ENCODE measurements at regions not wholly inside any gene's neighbourhood (a gene's known extent, or its start where the extent isn't known, plus 50 kb on each side); places are given as distances from the start of the nearest gene placed in this dataset.
A peak's percentile ranks its signal among the peaks of the same experiment; 100 is the strongest.

DNA sequence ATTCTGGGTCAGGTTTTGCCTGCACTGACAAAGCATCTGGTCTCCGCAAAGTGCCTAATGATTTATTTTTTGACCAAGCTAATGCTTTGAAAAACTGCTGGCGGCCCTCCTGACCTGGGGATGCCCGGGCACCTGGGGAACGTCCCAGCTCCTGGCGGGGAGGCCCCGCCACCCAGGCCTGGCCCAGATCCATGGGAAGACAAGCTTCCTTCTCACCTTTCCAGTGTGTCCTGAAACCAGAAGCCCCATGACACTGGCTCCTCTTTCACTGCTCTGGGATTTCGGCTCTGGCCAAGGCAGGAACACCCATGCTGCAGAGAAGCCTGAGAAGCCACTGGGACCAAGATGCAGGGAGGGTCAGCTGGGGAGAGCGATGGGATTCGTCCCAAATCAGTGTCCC lies 144.1 kb downstream of the SEC61B start:
- no peak for DNase-seq

GRCh38 chr9:99366621-99367020 lies 144.5 kb downstream of the SEC61B start:
- DNase-seq, result no peak

DNA sequence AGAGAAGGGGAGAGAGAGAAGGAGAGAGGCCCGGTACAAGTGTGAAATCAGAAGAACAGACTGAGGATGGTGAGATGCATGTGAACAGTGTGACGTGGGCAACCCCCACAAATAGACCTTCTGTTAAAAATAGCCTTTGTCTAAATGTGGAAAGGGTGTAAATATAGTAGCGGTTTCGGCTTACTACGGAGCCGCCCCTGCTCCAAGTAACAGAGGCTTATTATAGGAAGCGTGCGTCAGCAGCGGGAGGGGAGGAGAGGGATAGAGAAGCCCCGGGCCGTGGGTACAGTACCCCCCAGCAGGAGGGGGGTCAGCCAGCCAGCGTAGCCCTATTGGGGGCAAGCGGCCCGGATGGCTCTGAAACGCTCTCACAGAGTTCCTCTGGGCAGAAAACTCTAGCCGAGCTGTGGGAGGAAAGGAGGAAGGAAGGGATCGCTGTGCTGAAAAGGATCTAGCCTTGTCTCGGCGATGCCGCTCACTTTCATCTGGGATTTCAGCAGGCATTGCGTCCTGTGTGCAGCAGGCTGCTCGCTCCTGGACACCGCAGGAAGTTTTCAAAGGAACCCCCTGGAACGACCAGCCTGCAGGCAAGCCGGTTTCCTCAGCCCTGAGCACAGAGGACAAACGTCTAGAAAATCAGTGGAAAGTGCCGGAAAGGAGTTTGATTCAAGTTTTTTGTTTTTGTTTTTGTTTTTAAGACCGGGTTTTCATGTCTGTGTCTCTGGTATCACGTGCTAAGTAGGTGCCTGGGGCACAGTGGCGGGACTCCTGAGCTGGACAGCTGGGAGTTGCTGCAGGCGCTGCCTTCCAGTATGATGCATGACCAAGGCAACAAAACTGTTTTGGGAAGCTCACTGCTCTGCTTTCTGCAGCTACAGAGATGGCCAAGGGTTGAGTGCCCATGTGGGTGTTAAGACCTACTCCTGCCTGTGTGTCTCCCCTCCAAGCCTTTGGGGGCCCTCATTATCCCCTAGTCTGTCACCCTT lies 146.6 kb downstream of the SEC61B start:
- peak; percentile 13 for DNase-seq

- DNase-seq, result no peak
Observed at GRCh38 chr9:99369327-99369722, 147.2 kb downstream of the SEC61B start.

DNA sequence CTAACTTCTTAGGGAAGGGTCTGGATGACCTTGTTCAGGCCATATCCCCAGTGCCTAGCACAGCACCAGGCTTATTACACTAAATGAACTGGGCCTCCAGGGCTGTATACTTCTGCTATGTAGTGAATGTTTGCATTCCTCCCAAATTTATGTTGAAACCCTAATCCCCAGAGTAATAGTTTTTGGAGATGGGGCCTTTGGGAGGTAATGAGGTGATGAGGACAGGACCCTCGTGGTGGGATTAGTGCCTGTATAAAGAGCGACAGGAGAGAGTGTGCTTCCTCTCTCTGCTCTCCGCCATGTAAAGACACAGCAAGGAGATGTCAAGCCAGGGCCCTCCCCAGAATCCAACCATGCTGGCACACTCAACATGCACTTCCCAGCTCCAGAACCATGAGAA lies 148.3 kb downstream of the SEC61B start:
- DNase-seq, result no peak

- no peak for DNase-seq
Observed at GRCh38 chr9:99371376-99371775, 149.3 kb downstream of the SEC61B start.

- DNase-seq, result no peak
Observed at GRCh38 chr9:99373912-99374311, 151.8 kb downstream of the SEC61B start.

- DNase-seq, result no peak
Observed at GRCh38 chr9:99374793-99375192, 152.7 kb downstream of the SEC61B start.

GRCh38 chr9:99375481-99375880 lies 153.4 kb downstream of the SEC61B start:
- no peak for DNase-seq

DNA sequence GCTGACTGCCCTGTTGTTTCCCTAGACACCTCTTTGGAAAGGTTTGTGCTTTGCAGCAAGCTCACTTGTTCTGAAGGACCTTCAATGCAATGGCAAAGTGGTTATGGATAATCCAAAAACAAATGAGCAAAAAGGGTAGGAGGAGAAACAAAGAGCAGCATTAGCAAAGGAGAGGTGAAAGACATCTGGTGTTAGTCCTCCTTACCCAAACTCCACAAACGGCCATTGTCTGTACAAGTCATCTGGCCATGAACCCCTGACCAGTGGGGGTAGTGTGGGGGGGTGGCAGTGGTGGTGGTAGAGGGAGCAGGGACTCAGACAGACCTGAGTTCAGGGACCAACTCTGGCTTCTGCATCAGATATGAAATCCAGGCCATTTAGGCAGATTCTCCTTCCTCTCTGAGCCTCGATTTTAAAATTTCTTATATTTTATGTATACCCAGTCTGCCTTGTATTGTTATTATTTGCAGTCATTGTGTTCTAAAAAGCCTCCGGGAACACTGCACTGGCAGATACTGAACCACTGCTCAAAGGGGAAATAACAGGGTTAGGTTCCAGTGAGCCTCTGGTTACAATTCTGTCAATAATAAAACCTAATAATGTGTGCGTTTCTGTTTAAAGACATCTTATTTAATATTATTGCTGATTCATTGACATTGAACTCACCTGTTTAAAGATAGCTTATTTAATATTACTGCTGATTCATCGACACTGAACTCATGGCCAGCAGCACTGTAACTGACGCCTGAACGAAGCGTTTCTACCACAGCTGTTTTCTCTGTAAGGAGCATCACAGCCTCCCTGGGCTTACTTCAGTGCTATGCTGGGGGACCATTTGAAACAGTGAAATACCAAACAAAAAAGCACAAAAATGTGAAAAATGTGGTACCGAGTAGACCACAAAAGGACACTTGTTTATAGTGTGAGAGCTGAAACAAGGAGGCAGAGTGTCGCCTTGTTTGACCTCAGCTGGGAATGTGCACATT lies 156.0 kb downstream of the SEC61B start:
- DNase-seq, result no peak

DNA sequence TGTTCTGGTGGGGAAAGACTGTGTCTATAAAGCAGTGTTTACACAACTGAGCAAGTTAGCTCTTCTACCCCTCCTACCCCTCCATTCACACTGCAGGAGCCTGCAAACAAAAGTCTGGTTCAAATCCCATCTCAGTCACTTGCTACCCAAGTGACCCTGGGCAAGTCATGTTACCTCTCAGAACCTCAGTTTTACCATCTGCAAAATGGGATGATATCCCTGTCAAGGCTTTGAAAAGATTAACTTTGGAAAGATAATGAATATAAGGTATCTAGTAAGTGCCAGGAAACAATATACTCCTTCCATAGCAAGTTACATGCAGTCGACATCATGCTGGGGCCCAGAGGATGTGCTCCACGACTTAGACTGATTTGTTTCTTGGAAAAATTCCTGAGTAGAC lies 161.5 kb downstream of the SEC61B start:
- no peak for DNase-seq

GRCh38 chr9:99385215-99385614 lies 163.1 kb downstream of the SEC61B start:
- DNase-seq, result no peak

DNA sequence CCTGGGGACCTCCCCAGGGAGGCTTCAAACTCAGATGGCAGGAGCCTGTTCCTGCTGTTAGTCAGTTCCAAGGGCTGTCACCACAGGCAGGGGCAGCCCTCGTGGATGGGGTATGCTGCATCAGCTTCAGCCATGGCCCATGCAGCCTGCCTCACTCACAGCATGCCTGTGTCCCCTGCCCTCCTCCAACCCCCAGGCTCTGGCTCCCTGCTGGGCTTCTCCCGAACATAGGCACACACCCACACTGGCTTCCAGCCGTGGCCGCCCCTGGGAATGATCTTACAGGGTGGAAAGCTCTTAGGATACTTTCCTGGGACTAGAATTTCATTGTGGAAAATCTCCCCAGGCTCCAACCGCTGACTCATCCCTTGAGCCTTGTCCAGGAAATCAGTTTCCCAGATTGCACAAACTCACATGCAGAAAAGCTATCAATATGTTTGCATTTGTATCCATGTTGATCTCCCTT lies 163.8 kb downstream of the SEC61B start:
- no peak for DNase-seq

DNA sequence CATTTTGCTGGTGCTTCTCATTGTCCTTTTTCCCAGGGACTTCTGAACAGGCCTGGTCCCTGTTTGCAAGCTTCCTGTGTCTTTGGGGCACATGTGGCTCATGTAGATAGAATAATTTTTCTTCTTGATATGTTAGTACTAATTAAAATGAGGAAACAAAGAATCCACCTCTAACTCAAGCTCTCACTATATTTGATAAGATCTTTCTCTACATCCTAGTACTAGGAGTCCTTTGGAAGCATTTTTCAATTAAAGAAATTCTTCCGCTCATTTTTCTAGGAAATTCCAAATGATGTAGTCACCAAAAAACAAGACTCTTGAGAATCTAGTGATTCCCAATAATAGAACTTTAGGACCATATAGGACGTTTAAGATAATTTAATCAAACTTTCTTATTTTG lies 165.3 kb downstream of the SEC61B start:
- no peak for DNase-seq

- DNase-seq, result no peak
Observed at GRCh38 chr9:99389087-99390033, 167.3 kb downstream of the SEC61B start.

DNA sequence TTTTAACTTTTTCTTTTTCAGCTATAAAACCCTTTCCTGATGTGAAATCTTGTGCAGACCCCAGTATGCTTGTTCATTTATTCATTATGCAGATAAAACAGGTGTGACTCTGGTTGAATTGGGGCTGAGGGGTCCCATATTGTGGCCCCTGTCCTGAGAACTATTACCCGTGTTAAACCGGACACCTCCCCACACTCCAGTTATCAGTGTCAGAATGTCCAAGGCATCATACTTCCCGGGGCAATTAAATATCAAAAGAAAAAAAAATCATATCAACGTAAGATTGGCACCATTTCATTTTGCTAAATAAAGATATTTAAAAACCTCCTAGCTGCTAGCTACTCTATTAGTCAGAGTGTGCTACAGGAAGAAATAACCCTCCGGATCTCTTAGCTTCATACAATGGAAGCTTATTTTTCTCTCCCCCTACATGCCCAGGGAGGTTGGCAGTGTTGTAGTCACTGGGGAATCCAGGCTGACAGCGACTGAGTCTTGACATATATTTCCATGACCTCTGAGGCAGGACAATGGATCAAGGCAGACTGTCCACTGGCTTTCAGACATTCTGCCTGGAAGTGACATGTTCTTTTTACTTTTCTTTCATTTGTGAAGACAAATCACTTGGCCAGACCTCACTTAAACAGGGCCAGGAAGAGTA lies 170.0 kb downstream of the SEC61B start:
- no peak for DNase-seq

DNA sequence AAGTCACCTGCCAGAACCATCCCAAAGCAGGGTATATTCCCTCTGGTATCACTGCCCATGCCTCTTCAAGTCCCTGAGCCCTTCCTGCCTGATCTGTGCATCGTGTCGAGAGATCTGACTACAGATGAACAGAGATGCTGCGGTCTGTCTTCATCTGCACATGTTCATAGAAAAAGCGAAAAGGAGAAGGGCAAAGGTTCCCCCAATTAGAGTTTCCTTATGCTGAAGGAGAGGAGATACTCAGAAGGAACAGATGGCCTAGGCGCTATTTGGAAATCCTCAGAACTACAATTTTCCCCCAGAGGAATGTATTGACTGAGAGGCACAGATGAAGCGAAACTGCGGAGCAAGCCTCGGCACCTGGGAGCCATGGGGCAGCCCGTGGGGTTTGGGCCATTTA lies 170.9 kb downstream of the SEC61B start:
- DNase-seq, result no peak

DNA sequence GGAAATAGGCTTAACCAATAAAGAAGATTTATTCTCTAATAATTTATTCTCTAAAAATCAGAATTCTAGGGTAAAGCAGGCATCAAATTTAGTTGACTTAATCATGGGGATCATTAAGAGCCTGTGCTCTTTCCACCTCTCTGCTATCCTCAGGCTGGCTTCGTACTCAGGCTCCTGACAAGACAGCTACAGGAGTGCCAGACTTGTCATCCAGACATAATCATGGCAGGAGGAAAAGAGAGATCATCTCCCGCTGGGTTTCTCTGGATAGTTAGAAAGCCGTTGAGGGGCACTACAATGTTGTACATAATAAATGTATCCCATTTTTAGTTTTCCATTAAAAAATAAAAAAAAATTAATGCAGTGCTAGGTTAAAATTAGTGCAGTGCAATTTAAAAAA lies 171.9 kb downstream of the SEC61B start:
- DNase-seq, result no peak

DNA sequence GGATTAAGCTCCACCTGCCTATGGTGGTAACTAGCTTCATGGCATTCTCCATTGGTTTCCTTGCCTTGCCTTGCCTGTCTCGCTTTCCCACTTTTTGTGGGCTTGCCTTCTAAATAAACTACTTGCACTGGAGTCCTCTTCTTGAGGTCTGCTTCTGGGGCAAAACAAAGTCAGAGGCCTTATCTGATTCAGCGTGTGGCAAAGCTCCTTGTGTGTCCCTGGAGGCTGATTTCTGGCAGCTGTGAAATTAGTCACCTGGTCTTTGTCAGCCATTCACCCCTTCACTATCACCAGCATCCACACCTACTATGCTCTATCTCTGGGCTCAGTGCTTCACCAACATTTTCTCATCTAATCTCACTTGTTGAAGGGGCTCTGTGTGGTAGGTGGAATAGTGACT lies 176.2 kb downstream of the SEC61B start:
- DNase-seq, result no peak

DNA sequence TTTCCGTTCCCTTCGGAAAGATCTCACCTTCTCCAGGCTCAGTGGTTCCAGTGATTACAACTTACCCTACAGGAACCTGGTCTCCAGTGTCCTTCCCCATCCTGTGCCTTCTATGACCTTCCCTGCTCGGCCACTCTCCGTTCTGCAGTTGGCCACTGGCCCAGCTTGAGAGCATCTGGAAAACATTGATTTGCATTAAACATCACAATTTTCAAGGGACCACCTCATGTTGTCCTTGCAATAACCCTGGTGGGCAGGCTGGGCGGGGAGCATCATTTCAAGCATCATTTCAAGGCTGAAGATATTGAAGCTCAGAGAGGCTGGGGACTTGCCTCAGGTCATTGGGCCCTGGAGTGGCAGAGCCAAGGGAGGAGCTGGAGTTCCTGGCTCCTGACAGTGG lies 177.4 kb downstream of the SEC61B start:
- no peak for DNase-seq

DNA sequence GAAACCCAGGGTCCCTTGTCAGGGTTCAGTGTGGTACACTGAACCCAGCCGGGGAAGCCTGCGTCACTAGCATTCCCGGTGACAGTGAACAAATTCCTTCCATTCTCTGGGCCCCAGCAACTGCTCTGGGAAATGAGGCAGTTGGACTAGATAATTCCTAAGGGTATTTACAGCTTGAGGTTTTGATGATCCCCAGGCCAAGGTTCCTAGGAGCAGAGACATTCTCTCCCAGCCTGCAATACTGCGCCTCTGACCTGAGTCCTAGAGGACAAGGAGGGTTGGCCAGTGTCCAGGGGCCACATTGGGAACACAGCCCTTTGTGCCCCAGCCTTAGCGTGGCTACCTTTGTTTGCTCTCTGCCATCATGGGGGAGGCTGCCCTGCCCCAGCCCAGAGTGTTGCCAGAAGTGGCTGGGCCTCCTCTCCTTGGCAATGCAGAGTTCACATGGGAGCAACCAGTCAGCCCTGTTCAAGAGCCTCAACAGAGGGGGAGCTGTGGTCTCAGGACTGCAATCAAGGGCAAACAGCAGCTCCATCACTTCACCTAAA lies 178.2 kb downstream of the SEC61B start:
- no peak for DNase-seq
